22Rv1 (cell line): ENCODE measurements at regions not wholly inside any gene's neighbourhood (a gene's known extent, or its start where the extent isn't known, plus 50 kb on each side); places are given as distances from the start of the nearest gene placed in this dataset.

ENCODE experiments used
- ZFX ChIP-seq: fragments of 450-650 bp; IDR thresholded peaks from 2 replicates; pipeline ENCODE4 v1.6.1; 2017; ENCODE audit warnings: antibody characterized with exemption, borderline replicate concordance
- TF ChIP-seq, protein P1 (sequence below): fragments of 450-650 bp; IDR thresholded peaks from 2 replicates; pipeline ENCODE4 v1.5.1; 2017; ENCODE audit warnings: mild to moderate bottlenecking

DNA sequence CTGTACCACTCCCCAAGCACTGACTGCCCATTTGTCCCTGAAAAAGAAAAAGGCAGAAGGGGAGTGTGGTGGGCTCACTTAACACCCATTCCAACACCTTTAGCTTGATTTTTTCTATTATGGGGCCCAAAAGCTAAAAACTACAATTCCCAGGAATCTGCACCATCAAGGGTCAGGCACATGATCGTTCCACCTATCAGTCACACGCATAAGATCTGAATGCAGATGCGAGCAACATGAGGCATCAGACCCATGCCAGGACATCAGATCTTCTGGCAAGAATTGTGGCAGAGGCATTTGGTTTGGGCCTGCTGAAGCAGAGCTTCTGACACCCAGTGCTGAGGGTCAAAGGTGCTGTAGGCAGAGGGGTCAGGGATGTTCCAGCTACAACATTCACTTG lies 595.9 kb downstream of the BCOR start:
- TF ChIP-seq ZFX: no peak
- TF ChIP-seq, protein P1, sequence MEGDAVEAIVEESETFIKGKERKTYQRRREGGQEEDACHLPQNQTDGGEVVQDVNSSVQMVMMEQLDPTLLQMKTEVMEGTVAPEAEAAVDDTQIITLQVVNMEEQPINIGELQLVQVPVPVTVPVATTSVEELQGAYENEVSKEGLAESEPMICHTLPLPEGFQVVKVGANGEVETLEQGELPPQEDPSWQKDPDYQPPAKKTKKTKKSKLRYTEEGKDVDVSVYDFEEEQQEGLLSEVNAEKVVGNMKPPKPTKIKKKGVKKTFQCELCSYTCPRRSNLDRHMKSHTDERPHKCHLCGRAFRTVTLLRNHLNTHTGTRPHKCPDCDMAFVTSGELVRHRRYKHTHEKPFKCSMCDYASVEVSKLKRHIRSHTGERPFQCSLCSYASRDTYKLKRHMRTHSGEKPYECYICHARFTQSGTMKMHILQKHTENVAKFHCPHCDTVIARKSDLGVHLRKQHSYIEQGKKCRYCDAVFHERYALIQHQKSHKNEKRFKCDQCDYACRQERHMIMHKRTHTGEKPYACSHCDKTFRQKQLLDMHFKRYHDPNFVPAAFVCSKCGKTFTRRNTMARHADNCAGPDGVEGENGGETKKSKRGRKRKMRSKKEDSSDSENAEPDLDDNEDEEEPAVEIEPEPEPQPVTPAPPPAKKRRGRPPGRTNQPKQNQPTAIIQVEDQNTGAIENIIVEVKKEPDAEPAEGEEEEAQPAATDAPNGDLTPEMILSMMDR: no peak
